ACC112 (cell line): ENCODE measurements at regions not wholly inside any gene's neighbourhood (a gene's known extent, or its start where the extent isn't known, plus 50 kb on each side); places are given as distances from the start of the nearest gene placed in this dataset.
A peak's percentile ranks its signal among the peaks of the same experiment; 100 is the strongest.

Source experiments
- H2AFZ ChIP-seq: fragments of 200-600 bp; sonication (generic); one replicate; pipeline ENCODE4 v1.6.0; 2017; ENCODE audit warnings: antibody characterized with exemption, low read length; ENCODE audit not compliant: unreplicated experiment
- H3K27ac ChIP-seq: fragments of 200-600 bp; sonication (generic); 2 replicates; pipeline ENCODE4 v1.5.1; 2014; ENCODE audit warnings: low read depth, mild to moderate bottlenecking, antibody characterized with exemption, low read length, moderate library complexity
- H3K27me3 ChIP-seq: fragments of 200-600 bp; sonication (generic); 2 replicates; pipeline ENCODE4 v1.6.1; 2014; ENCODE audit warnings: mild to moderate bottlenecking, antibody characterized with exemption, low read length, moderate library complexity, mixed read lengths; ENCODE audit not compliant: insufficient read depth
- H3K36me3 ChIP-seq: fragments of 200-600 bp; sonication (generic); 2 replicates; pipeline ENCODE4 v1.6.1; 2016; ENCODE audit warnings: mild to moderate bottlenecking, antibody characterized with exemption, low read length, moderate library complexity, mixed read lengths; ENCODE audit not compliant: insufficient read depth
- H3K4me1 ChIP-seq: fragments of 200-600 bp; sonication (generic); one replicate; pipeline ENCODE4 v1.6.1; 2016; ENCODE audit warnings: low read length, mixed read lengths; ENCODE audit not compliant: insufficient read depth, unreplicated experiment, control insufficient read depth
- H3K4me3 ChIP-seq: fragments of 200-600 bp; sonication (generic); 2 replicates; pipeline ENCODE4 v1.5.1; 2014; ENCODE audit warnings: mild to moderate bottlenecking, low read depth, low read length
- H3K79me2 ChIP-seq: fragments of 200-600 bp; sonication (generic); one replicate; pipeline ENCODE4 v1.6.0; 2016; ENCODE audit warnings: low read length; ENCODE audit not compliant: control insufficient read depth, unreplicated experiment, insufficient read depth

DNA sequence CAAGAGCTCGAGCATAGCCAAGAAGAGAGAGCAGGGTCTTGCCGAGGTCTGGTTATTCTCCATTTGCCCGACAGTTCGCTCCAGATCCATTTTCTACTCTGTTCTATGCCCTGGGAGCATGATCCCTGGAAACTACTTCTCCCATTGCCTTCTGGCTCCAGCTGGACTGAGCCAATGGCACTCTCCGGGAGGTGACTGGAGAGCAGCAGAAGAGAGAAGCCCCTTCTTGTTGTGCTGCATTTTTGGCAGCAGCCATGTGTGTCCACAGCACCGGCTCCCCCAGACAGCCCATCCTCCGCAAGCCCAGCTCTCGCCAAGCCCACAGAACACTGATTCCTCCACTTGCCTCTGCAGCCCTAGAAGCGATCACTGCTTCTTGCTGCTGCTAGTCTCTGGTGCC lies 345.5 kb downstream of the TNS1 start:
- Histone ChIP-seq H3K27ac (no peak overlapping the region), H2AFZ (no peak overlapping the region), H3K79me2 (no peaks in the 10 kb centered on the region), H3K27me3 (no peaks in the 10 kb centered on the region), H3K4me1 (peaks cover 32% of the 10 kb centered on the region), H3K36me3 (no peaks in the 10 kb centered on the region), H3K4me3 (no peak overlapping the region)

DNA sequence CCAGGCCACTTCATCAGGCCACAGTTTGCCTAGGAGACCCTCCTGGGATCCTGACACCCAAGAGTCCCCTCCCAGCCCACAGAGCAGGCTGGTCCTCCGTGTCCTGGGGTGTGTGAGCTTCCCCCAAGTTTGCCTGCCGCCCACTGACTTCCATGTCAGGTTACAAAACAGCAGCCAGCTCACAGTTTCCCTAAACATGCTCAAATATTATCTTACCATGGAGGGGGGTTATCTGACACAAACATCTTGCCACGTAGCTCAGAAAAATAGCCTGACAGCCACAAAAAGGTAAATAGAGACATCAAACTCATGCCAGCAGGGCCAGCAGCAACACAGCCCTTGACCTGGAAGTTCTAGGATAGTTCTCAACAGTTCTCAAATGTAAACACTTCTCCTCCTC lies 346.5 kb downstream of the TNS1 start:
- H3K27me3 ChIP-seq = no peaks in the 10 kb centered on the region
- no peak overlapping the region for H2AFZ ChIP-seq

DNA sequence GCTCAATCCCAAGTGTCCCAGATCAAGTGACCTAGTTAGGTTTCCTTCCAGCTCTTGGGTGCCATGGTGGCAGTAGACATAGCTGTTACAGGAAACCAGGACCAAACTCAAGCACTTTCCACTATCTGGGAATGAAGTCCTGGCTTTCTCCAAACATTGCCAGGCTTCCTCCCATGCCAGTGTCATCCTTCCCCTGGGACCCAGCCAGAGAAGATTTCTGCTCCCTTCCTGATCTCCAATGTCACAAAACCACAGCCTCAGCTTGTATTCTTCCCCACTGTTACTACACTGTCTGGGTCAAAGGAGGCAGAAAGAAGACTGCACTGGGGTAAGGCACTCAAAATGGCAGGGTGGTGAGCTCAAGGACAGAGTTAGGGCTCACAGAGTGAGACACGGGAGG lies 347.1 kb downstream of the TNS1 start:
- no peaks in the 10 kb centered on the region for H3K79me2 ChIP-seq
- peaks cover 23% of the 10 kb centered on the region for H3K4me1 ChIP-seq
- H2AFZ ChIP-seq = no peak overlapping the region
- H3K27me3 ChIP-seq = no peaks in the 10 kb centered on the region
- H3K36me3 ChIP-seq = no peaks in the 10 kb centered on the region
- H3K4me3 ChIP-seq = no peak overlapping the region
- H3K27ac ChIP-seq = no peak overlapping the region

More for the DNA sequence above, 346.5 kb downstream of the TNS1 start:
- H3K36me3 ChIP-seq = no peaks in the 10 kb centered on the region
- H3K4me1 ChIP-seq = peaks cover 29% of the 10 kb centered on the region
- H3K4me3 ChIP-seq = no peak overlapping the region
- no peak overlapping the region for H3K27ac ChIP-seq
- H3K79me2 ChIP-seq = no peaks in the 10 kb centered on the region

DNA sequence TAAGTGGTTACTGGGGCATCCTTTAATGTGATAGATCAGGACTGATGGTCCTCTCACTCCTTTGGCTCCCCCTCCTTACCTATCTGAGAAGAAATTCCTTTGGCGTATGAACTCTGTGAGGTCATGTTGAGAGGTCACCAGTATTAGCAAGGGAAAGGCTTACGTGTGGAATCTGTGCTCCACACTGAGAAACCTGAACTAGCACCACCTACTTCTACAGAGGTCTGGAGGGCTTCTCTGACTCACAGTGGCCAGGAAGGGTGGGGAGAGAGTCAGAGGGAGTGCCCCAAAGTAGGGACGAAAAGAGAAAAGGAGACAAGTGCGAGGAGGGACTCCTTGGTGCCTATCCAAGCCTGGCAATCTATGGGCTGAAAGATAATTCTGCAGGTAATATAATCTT lies 348.6 kb downstream of the TNS1 start:
- no peaks in the 10 kb centered on the region for H3K36me3 ChIP-seq
- peaks cover 21% of the 10 kb centered on the region for H3K4me1 ChIP-seq
- no peak overlapping the region for H3K4me3 ChIP-seq
- H3K27me3 ChIP-seq = no peaks in the 10 kb centered on the region
- H3K79me2 ChIP-seq = no peaks in the 10 kb centered on the region
- no peak overlapping the region for H3K27ac ChIP-seq
- no peak overlapping the region for H2AFZ ChIP-seq

DNA sequence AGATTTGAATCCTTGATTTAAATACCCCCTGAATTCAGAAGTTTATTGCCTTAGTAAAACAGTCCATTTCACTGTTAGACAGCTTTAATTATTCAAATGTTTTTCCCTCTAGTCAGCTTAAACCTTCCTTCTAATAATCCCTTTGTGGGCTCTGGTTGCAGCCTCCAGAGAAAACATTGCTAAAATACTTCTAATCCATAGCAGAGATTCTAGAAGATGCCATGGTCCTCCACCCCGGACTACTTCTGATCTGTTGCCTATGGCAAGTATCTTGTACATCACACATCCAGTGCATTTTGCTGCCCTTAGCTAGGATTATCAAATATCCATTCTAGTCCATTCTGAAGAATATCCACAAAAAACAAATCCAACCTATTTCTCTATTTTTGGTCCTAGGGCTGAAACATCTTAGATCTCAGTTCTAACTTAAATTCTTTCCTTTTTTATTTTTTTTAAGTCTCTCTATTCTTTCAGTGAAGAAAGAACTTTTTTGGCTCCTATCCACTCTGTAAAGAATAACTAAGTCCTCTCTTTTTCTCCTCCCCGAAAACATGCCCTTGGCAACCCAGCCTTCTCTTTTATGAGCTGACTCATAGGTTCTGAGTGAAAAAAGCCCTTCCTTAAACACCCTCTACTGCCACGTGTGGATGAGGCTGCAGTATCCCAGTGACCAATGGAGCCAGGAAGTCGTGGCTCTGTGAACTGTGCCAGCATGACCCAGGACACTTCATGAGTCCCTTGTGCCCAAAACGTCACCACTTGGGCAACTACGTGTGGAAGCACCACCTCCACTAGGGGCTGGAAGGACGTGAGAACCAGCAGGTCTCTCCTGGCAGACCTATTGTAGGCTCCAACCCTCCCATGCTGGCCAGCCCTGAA lies 349.8 kb downstream of the TNS1 start:
- Histone ChIP-seq H3K27me3 (no peaks in the 10 kb centered on the region), H3K27ac (peak overlapping the region; percentile 73), H3K4me3 (no peak overlapping the region; the same call in 1 of the 2 replicates), H3K36me3 (no peaks in the 10 kb centered on the region), H3K4me1 (peaks cover 21% of the 10 kb centered on the region), H3K79me2 (no peaks in the 10 kb centered on the region), H2AFZ (peak overlapping the region; percentile 81)

DNA sequence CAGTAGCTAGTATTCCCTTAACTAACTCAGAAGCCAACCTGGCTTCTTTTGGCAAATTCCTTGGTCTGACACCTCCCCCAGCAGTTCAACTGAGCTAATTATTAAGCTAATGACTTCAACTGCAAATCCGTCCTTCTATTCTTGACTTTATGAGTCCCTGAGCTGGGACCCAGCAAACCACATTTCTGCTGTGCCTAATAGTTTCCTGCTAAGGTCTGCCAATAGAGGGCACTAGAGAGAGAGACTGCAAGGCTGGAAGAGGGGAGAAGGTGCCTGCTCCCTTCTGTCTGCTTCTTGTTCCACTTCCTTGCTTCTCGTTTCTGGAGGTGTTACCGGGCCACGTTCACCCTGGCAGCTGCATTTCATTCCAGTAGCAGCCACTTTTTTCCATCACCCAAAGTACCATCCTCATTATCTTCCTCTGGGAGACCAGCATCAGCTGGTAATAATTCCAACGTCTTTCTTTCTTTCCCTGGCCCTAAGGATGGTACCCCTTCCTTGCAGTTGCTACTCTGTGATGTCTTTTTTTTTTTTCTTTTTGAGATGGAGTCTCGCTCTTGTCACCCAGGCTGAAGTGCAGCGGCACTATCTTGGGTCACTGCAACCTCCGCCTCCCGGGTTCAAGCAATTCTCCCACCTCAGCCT lies 352.0 kb downstream of the TNS1 start:
- H2AFZ ChIP-seq = no peak overlapping the region
- H3K27ac ChIP-seq = no peak overlapping the region
- no peaks in the 10 kb centered on the region for H3K36me3 ChIP-seq
- H3K27me3 ChIP-seq = no peaks in the 10 kb centered on the region
- no peaks in the 10 kb centered on the region for H3K79me2 ChIP-seq
- peaks cover 27% of the 10 kb centered on the region for H3K4me1 ChIP-seq
- no peak overlapping the region for H3K4me3 ChIP-seq

DNA sequence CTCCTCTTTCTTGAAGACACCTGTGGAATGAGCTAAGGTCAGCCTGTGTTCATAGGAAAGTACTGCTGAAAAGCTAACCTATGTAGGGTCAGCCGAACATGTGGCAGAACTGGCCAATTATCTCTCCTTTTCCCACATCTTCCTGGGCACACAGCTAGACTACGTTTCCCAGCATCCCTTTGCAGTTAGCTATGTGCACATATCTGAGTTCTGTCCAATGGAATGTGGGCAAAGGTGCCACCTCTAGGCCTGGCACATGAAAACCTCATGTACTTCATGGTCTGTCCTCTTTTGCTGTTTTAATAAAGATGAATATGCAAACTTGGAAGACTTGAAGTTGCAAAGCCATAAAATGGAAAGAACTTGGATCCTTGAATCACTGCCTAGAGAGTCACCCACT lies 352.6 kb downstream of the TNS1 start:
- H3K27ac ChIP-seq = no peak overlapping the region
- no peaks in the 10 kb centered on the region for H3K27me3 ChIP-seq
- H3K79me2 ChIP-seq = no peaks in the 10 kb centered on the region
- H3K4me1 ChIP-seq = peaks cover 33% of the 10 kb centered on the region
- H2AFZ ChIP-seq = no peak overlapping the region
- H3K36me3 ChIP-seq = no peaks in the 10 kb centered on the region
- no peak overlapping the region for H3K4me3 ChIP-seq

DNA sequence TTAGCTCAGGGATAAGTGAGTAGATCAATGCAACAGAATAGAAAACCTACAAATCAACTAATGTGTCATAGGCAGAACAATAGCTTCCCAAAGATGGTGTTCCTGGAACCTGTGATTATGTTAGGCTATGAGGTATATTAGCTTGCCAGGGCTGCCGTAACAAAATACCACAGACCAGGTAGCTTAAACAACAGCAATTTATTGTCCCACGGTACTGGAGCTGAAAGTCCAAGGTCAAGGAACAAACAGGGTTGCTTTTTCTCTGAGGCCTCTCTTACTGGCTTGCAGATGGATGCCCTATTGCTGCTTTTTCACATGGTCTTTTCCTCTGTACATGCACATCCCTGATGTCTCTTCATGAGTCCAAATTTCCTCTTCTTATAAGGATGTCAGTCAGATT lies 354.9 kb downstream of the TNS1 start:
- Histone ChIP-seq H3K4me1 (peaks cover 21% of the 10 kb centered on the region), H3K79me2 (no peaks in the 10 kb centered on the region), H3K27ac (no peak overlapping the region), H3K36me3 (no peaks in the 10 kb centered on the region), H3K4me3 (no peak overlapping the region), H3K27me3 (no peaks in the 10 kb centered on the region), H2AFZ (no peak overlapping the region)

DNA sequence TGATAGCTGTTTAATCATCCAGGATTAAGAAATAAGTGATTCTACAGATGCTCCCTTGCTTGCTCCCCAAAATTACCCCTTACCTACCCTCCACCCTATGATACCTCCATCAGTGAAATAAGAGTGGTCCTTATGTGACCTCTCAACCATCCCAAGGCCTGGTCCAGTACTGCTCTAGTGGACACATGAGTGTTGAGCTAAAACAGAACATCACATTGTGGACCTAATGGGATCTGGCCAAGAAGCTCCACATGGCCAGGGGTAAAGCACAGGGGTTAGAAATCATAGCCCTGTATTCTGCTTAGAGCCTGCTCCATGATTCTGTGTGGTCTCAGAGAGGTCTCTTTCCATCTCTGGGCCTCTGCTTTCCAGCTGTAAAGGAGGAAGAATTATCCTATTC lies 355.6 kb downstream of the TNS1 start:
- H2AFZ ChIP-seq = no peak overlapping the region
- H3K27ac ChIP-seq = no peak overlapping the region

DNA sequence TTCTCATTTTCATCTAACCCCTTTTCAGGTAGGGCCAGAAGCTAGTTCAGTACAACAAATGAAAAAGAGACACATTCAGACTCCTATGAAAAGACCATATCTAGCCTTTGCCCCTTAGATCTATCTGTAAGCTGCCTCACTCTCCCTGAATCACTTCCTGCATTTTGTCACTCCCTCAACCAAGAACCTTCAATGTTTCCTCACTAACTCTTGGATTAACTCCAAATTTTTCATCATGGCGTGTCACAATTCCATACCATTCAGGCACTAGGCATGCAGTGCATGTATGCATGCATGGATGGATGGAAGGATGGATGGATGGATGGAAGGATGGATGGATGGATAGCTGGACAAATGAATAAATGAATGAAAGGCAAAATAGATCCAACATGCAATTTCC lies 356.9 kb downstream of the TNS1 start:
- peaks cover 12% of the 10 kb centered on the region for H3K4me1 ChIP-seq
- H2AFZ ChIP-seq = peak overlapping the region; percentile 5
- H3K27ac ChIP-seq = no peak overlapping the region
- no peak overlapping the region for H3K4me3 ChIP-seq
- H3K36me3 ChIP-seq = no peaks in the 10 kb centered on the region
- H3K27me3 ChIP-seq = no peaks in the 10 kb centered on the region
- no peaks in the 10 kb centered on the region for H3K79me2 ChIP-seq

More for the DNA sequence above, 355.6 kb downstream of the TNS1 start:
- Histone ChIP-seq H3K36me3 (no peaks in the 10 kb centered on the region), H3K4me3 (no peak overlapping the region), H3K27me3 (no peaks in the 10 kb centered on the region), H3K79me2 (no peaks in the 10 kb centered on the region), H3K4me1 (peaks cover 14% of the 10 kb centered on the region)

DNA sequence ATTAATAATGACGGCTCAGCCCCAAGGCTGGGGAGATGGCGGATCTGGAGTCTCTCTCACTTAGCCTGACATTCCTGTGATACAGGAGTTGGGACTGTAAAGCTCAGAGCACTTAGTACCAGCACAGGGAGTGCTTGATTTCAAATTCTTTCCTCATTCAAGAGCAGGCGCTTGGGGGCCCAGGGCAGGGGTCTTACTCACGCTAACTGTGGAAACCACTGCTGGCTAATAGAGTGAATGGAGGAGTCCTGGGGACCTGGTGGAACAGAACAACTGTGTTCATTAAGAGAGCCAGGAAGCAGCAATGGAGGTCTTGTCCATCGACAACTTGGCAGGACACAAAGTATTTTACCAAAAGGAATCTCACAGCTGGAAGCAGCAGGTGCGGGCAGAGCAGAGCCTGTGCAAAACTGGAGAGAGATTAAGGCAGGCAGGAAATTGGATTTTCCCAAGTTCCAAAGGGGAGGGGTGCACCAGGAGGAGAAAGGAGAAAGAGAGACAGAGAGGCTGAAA lies 358.9 kb downstream of the TNS1 start:
- Histone ChIP-seq H3K79me2 (no peaks in the 10 kb centered on the region), H3K4me3 (no peak overlapping the region), H3K4me1 (peaks cover 12% of the 10 kb centered on the region), H2AFZ (no peak overlapping the region), H3K36me3 (no peaks in the 10 kb centered on the region), H3K27me3 (no peaks in the 10 kb centered on the region), H3K27ac (no peak overlapping the region)
